Esophagus squamous epithelium (tissue), 4 donors: ENCODE measurements at regions not wholly inside any gene's neighbourhood (a gene's known extent, or its start where the extent isn't known, plus 50 kb on each side); places are given as distances from the start of the nearest gene placed in this dataset.

Source experiments
- CTCF ChIP-seq, 6 experiments: fragments of 450-650 bp in 4 of 6; fragments of 200-600 bp in 2 of 6; sonication (generic) in 2 of 6; IDR thresholded peaks; one replicate each; pipeline ENCODE4 v1.5.1; 2016 to 2019; ENCODE audit warnings: antibody characterized with exemption in 6 of 6, mild to moderate bottlenecking in 4 of 6, moderate library complexity in 4 of 6
- POLR2A ChIP-seq, 4 donors: fragments of 450-650 bp; IDR thresholded peaks; one replicate each; pipeline ENCODE4 v1.6.1; 2017; ENCODE audit warnings: antibody characterized with exemption in 4 of 4, mild to moderate bottlenecking in 4 of 4, moderate library complexity in 3 of 4

- TF ChIP-seq CTCF (IDR thresholded peaks at IDR 0.05) (no peak), POLR2A (IDR thresholded peaks at IDR 0.05) (no peak)
Observed at GRCh38 chr12:123077298-123078119, 73.4 kb downstream of the PITPNM2 start.
